Left lung (tissue), 4 donors: ENCODE measurements at regions not wholly inside any gene's neighbourhood (a gene's known extent, or its start where the extent isn't known, plus 50 kb on each side); places are given as distances from the start of the nearest gene placed in this dataset.

Experiments used
- ATAC-seq: fragments of 200-7000 bp; cut with Tn5 transposase; one replicate; pipeline ENCODE4 v1.9.1; 2020; ENCODE audit warnings: moderate library complexity
- DNase-seq, 4 donors: peaks; one replicate each; pipeline ENCODE4 v3.0.0-alpha.2; 2013 to 2020
- H3K27ac ChIP-seq, 2 donors: fragments of 200-600 bp; sonication (generic) in 1 of 2; one replicate each; pipeline versions ENCODE4 v1.5.0 to v1.8.0; 2020 to 2021
- H3K27me3 ChIP-seq, 2 donors: fragments of 200-600 bp; sonication (generic) in 1 of 2; one replicate each; pipeline versions ENCODE4 v1.5.0 to v1.8.0; 2020 to 2021
- H3K36me3 ChIP-seq, 2 donors: fragments of 200-600 bp; sonication (generic) in 1 of 2; one replicate each; pipeline versions ENCODE4 v1.5.0 to v1.8.0; 2020 to 2021
- H3K4me1 ChIP-seq, 2 donors: fragments of 200-600 bp; one replicate each; pipeline ENCODE4 v1.8.0; 2021
- H3K4me3 ChIP-seq, 2 donors: fragments of 200-600 bp; sonication (generic) in 1 of 2; one replicate each; pipeline versions ENCODE4 v1.5.0 to v1.8.0; 2020 to 2021; ENCODE audit warnings: mild to moderate bottlenecking in 1 of 2
- H3K9me3 ChIP-seq, 2 donors: fragments of 200-600 bp; sonication (generic) in 1 of 2; one replicate each; pipeline versions ENCODE4 v1.5.0 to v1.8.0; 2020 to 2021
- intact Hi-C, 2 donors: fragments of 100-400 bp; cut with DNase I; formaldehyde crosslinking; loops; one replicate each; pipeline versions ENCODE4 v1.11.2 to v1.14.2; 2022
- TF ChIP-seq, protein P1 (sequence below), 2 donors: fragments of 200-600 bp; sonication (generic) in 1 of 2; IDR thresholded peaks; one replicate each; pipeline versions ENCODE4 v1.5.0 to v1.8.0; 2021; ENCODE audit warnings: antibody characterized with exemption in 2 of 2
- donor health status: DM: no; HTN: yes; CAD: no.
- donor health status: DM: no; HTN: no; CAD: no.

DNA sequence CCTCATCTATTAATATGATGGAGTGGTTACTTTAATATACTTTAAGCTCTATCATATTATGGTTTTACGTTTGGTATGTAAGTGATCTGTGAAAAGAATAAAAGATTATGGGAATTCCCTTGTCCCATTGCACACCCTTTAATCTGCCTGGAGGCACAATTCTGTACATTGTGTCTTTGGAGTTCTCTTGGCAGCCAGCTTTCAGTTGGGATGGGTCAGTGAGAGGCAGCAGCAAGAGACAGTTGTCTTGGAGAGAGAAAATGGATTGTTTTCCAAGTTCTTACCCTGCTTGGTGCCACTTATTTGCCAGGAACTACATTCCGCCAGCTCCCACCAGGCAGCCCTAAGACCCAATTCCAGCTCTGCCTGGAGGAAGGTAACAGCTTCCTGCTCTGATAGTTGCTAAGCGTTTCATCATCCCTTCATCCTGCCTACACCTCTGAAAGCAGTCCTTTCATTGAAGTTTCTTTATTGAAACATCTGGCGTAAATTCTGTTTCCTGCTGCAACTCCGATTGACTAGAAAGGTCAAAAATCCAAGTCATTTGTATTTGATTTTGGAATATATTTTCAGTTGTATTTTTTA, 365.2 kb downstream of the AKAIN1 start:
- Histone ChIP-seq H3K27ac (no peak overlapping the region), H3K4me3 (no peak overlapping the region), H3K36me3 (no peaks in the 10 kb centered on the region), H3K27me3 (no peaks in the 10 kb centered on the region), H3K4me1 (no peaks in the 10 kb centered on the region), H3K9me3 (no peaks in the 10 kb centered on the region)
- intact Hi-C loops: no loop called here
- no peak for ATAC-seq
- DNase-seq: no peak
- TF ChIP-seq, protein P1, sequence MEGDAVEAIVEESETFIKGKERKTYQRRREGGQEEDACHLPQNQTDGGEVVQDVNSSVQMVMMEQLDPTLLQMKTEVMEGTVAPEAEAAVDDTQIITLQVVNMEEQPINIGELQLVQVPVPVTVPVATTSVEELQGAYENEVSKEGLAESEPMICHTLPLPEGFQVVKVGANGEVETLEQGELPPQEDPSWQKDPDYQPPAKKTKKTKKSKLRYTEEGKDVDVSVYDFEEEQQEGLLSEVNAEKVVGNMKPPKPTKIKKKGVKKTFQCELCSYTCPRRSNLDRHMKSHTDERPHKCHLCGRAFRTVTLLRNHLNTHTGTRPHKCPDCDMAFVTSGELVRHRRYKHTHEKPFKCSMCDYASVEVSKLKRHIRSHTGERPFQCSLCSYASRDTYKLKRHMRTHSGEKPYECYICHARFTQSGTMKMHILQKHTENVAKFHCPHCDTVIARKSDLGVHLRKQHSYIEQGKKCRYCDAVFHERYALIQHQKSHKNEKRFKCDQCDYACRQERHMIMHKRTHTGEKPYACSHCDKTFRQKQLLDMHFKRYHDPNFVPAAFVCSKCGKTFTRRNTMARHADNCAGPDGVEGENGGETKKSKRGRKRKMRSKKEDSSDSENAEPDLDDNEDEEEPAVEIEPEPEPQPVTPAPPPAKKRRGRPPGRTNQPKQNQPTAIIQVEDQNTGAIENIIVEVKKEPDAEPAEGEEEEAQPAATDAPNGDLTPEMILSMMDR (IDR thresholded peaks at IDR 0.05): no peak

DNA sequence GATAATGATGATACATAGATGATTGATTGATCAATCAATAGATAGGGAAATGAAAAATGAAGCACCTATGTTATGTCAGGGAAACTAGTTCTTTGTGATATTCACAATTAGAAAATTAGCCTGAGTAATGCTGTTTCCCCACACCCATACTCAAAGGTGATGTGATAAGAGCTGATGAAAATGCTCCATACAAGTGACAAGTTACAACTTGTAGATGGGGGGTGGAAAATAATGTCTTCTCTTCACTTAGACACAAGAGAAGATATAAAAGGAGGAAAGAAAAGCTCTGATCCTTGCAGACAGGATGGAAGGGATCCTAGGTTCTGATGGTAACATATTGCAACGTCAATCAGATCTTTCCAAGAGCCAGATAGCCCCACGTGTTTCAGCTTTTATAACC, 365.9 kb downstream of the AKAIN1 start:
- TF ChIP-seq, protein P1 (IDR thresholded peaks at IDR 0.05): no peak
- ATAC-seq: no peak
- intact Hi-C loops: no loop called here
- H3K36me3 ChIP-seq: no peaks in the 10 kb centered on the region
- H3K27me3 ChIP-seq: no peaks in the 10 kb centered on the region
- no peak overlapping the region for H3K4me3 ChIP-seq
- no peak for DNase-seq
- H3K9me3 ChIP-seq: no peaks in the 10 kb centered on the region
- no peaks in the 10 kb centered on the region for H3K4me1 ChIP-seq
- H3K27ac ChIP-seq: no peak overlapping the region

DNA sequence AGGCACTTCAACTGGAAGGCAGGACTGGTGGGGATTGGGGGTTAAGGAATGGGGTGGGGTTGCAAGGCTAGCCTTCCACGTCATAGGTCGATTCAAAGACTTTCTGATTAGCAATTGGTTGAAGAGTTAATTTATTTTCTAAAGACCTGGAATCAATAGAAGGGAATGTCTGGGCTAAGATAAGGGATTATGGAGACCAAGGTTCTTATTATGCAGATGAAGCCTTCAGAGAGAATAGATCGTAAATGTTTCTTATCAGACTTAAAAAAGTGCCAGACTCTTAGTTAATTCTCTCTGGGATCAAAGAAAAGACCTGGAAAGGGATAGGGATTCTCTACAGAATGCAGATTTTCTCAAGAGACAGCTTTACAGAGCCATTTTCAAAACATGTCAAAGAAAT, 368.0 kb upstream of the DLGAP1 start:
- peaks cover 0 to 6% of the 10 kb centered on the region in 2 donors for H3K9me3 ChIP-seq
- H3K27ac ChIP-seq: no peak overlapping the region
- intact Hi-C loops: no loop called here

DNA sequence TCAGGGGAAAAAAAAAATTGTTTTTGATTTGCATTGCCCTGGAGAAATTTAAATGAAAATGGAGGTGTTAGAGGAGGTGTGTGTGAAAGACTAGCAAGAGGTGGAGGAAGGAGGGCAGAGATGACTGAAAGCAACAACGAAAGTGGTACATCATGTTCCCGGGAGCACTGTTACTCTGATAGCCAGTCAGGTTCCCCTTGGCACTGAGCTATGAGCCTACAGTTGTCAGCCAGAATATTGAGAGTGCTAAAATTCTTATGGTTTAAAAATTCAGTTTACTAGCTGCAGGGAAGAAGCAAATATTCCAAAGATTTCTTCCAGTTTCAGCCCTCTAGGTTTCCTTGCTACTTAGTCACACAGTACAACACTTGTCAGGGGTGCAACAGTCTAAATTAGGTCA, 366.7 kb upstream of the DLGAP1 start:
- Histone ChIP-seq H3K4me3 (no peak overlapping the region), H3K36me3 (no peaks in the 10 kb centered on the region), H3K27ac (no peak overlapping the region), H3K27me3 (no peaks in the 10 kb centered on the region), H3K4me1 (no peaks in the 10 kb centered on the region), H3K9me3 (peaks cover 0 to 8% of the 10 kb centered on the region in 2 donors)
- ATAC-seq (no peak), DNase-seq (no peak)
- TF ChIP-seq, protein P1 (IDR thresholded peaks at IDR 0.05): no peak
- intact Hi-C loops: no loop called here

More for the DNA sequence above, 368.0 kb upstream of the DLGAP1 start:
- DNase-seq (no peak), ATAC-seq (no peak)
- Histone ChIP-seq H3K36me3 (no peaks in the 10 kb centered on the region), H3K4me3 (no peak overlapping the region), H3K4me1 (no peaks in the 10 kb centered on the region), H3K27me3 (no peaks in the 10 kb centered on the region)
- TF ChIP-seq, protein P1 (IDR thresholded peaks at IDR 0.05): no peak

DNA sequence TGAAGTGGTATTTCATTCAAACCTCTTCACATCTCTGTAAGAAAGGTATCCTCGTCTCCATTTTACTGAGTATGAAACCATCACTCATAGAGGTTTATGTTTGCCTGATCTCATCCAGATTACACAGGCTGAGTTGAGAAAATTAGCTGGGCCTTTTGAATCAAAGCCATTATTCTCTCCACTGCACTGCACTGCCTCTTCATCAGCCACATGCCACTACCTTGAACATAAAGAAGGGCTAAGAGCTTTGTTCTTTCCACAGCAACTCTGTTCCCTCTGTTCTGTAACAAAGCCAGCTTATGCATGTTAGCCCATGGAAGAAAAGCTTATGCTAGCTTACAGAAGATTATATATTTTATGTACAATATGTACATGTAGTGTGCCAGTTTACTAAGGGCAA, 362.6 kb upstream of the DLGAP1 start:
- Histone ChIP-seq H3K4me3 (no peak overlapping the region), H3K27ac (no peak overlapping the region), H3K36me3 (no peaks in the 10 kb centered on the region), H3K4me1 (no peaks in the 10 kb centered on the region), H3K9me3 (peaks cover 0 to 25% of the 10 kb centered on the region in 2 donors), H3K27me3 (no peaks in the 10 kb centered on the region)
- ATAC-seq (no peak), DNase-seq (no peak)
- intact Hi-C loops: no loop called here
- TF ChIP-seq, protein P1 (IDR thresholded peaks at IDR 0.05): no peak
